Thyroid gland (tissue), 4 donors: ENCODE measurements at regions not wholly inside any gene's neighbourhood (a gene's known extent, or its start where the extent isn't known, plus 50 kb on each side); places are given as distances from the start of the nearest gene placed in this dataset.

ENCODE experiments used
- CTCF ChIP-seq, 6 experiments: fragments of 200-600 bp in 3 of 6; fragments of 450-650 bp in 3 of 6; sonication (generic) in 3 of 6; IDR thresholded peaks; one replicate each; pipeline ENCODE4 v1.5.1; 2016 to 2019; ENCODE audit warnings: antibody characterized with exemption in 6 of 6, mild to moderate bottlenecking in 2 of 6, inconsistent platforms in 1 of 6, moderate library complexity in 1 of 6
- POLR2A ChIP-seq, 2 donors: fragments of 450-650 bp; IDR thresholded peaks; one replicate each; pipeline ENCODE4 v1.6.1; 2017; ENCODE audit warnings: antibody characterized with exemption in 2 of 2, mild to moderate bottlenecking in 2 of 2, moderate library complexity in 1 of 2

GRCh38 chr6:67908379-67908778 lies 726.7 kb upstream of the ADGRB3 start:
- no peak for TF ChIP-seq CTCF (IDR thresholded peaks at IDR 0.05)
- no peak for TF ChIP-seq POLR2A (IDR thresholded peaks at IDR 0.05)
